H1 (cell line): ENCODE measurements at regions not wholly inside any gene's neighbourhood (a gene's known extent, or its start where the extent isn't known, plus 50 kb on each side); places are given as distances from the start of the nearest gene placed in this dataset.

Experiments used
- CTCF ChIA-PET: fragments of 300-600 bp; sonication (Branson Sonifier 250); formaldehyde crosslinking; loops from one replicate; lab custom pipeline; 2021; ENCODE audit not compliant: partially characterized antibody; lab: Charles Lee
- POLR2A ChIA-PET: fragments of 300-600 bp; sonication (Branson Sonifier 250); formaldehyde crosslinking; loops from one replicate; lab custom pipeline; 2021; ENCODE audit warnings: inconsistent platforms; ENCODE audit not compliant: partially characterized antibody; lab: Charles Lee
- DNase-seq, 2 experiments: peaks; one replicate each; pipeline versions ENCODE4 v3.0.0 to v3.0.0-alpha.2; 2010 to 2022; ENCODE audit warnings: low spot score in 2 of 2, low read depth in 1 of 2, mixed read lengths in 1 of 2
- FAIRE-seq: peaks from 2 replicates; lab custom pipeline; 2011; peaks lifted over from hg19 to GRCh38; lab: Jason Lieb, UNC
- H2AFZ ChIP-seq: 2 replicates; pipeline ENCODE4 v1.8.1; 2012; ENCODE audit warnings: low read length, inconsistent platforms
- H2AK5ac ChIP-seq: 2 replicates; pipeline ENCODE4 v1.6.1; 2013; ENCODE audit warnings: low read depth, low read length
- H2BK120ac ChIP-seq: replicated peaks from 2 replicates; pipeline ENCODE3; 2013; ENCODE audit warnings: low read depth, low read length, inconsistent platforms
- H2BK12ac ChIP-seq: 2 replicates; pipeline ENCODE4 v1.6.1; 2013; ENCODE audit warnings: low read depth, low read length
- H2BK15ac ChIP-seq: 2 replicates; pipeline ENCODE4 v1.6.1; 2013; ENCODE audit warnings: low read length
- H2BK20ac ChIP-seq: 2 replicates; pipeline ENCODE4 v1.6.1; 2013; ENCODE audit warnings: low read length
- H2BK5ac ChIP-seq: 2 replicates; pipeline ENCODE4 v1.6.1; 2013; ENCODE audit warnings: low read depth, low read length
- H3K14ac ChIP-seq: 2 replicates; pipeline ENCODE4 v1.6.1; 2013; ENCODE audit warnings: inconsistent platforms; ENCODE audit not compliant: insufficient read length
- H3K18ac ChIP-seq: 2 replicates; pipeline ENCODE4 v1.6.1; 2013; ENCODE audit warnings: low read length; ENCODE audit errors: extremely low read depth
- H3K23ac ChIP-seq: 2 replicates; pipeline ENCODE4 v1.6.1; 2013; ENCODE audit warnings: inconsistent platforms; ENCODE audit not compliant: insufficient read length
- H3K23me2 ChIP-seq: 2 replicates; pipeline ENCODE4 v1.6.1; 2013; ENCODE audit warnings: low read depth, low read length
- H3K27ac ChIP-seq: 2 replicates; pipeline ENCODE4 v1.6.1; 2011; ENCODE audit warnings: low read depth, low read length, inconsistent platforms
- H3K27me3 ChIP-seq, 4 experiments: replicated peaks in 1 of 4; 1 replicate in 1 of 4; 2 replicates in 3 of 4; pipeline versions ENCODE4 v1.6.1 to v1.8.1; 2011 to 2013; ENCODE audit warnings: low read length in 3 of 4, mild to moderate bottlenecking in 3 of 4, inconsistent platforms in 2 of 4, mixed read lengths in 2 of 4, moderate library complexity in 1 of 4; ENCODE audit not compliant: control insufficient read depth in 3 of 4, insufficient read depth in 3 of 4; ENCODE audit errors: extremely low read depth in 1 of 4
- H3K36me3 ChIP-seq, 4 experiments: 2 replicates each; pipeline versions ENCODE4 v1.6.1 to v1.8.1; 2011 to 2013; ENCODE audit warnings: mild to moderate bottlenecking in 4 of 4, low read length in 3 of 4, moderate library complexity in 2 of 4, control low read depth in 1 of 4, inconsistent platforms in 1 of 4; ENCODE audit not compliant: insufficient read depth in 4 of 4, control insufficient read depth in 2 of 4
- H3K4ac ChIP-seq: replicated peaks from 2 replicates; pipeline ENCODE3; 2013; ENCODE audit warnings: low read length, low read depth, mixed read lengths, inconsistent platforms; ENCODE audit not compliant: insufficient read length
- H3K4me1 ChIP-seq, 4 experiments: replicated peaks in 1 of 4; 1 replicate in 1 of 4; 2 replicates in 3 of 4; pipeline versions ENCODE4 v1.6.1 to v1.8.1; 2011 to 2013; ENCODE audit warnings: low read length in 3 of 4, inconsistent platforms in 2 of 4, mixed read lengths in 1 of 4; ENCODE audit not compliant: insufficient read depth in 4 of 4, control insufficient read depth in 3 of 4
- H3K4me2 ChIP-seq, 2 experiments: 2 replicates each; pipeline versions ENCODE4 v1.6.1 to v1.8.1; 2011 to 2013; ENCODE audit warnings: low read depth in 2 of 2, low read length in 2 of 2, control low read depth in 1 of 2, inconsistent platforms in 1 of 2, mild to moderate bottlenecking in 1 of 2; ENCODE audit not compliant: insufficient read depth in 1 of 2
- H3K4me3 ChIP-seq, 4 experiments: fragments of 200-600, 300-600 bp in 1 of 4; sonication (generic), shearing (Covaris generic), sonication (Bioruptor Twin) in 1 of 4; 2 replicates each; pipeline versions ENCODE4 v1.5.1 to v1.8.1; 2011 to 2016; ENCODE audit warnings: low read length in 4 of 4, low read depth in 3 of 4, control low read depth in 2 of 4, inconsistent platforms in 2 of 4, mild to moderate bottlenecking in 2 of 4, mixed read lengths in 1 of 4, moderate library complexity in 1 of 4; ENCODE audit not compliant: insufficient read depth in 2 of 4; ENCODE audit errors: extremely low read depth in 1 of 4
- H3K56ac ChIP-seq: replicated peaks from 2 replicates; pipeline ENCODE3; 2013; ENCODE audit warnings: low read depth, mild to moderate bottlenecking, mixed read lengths, low read length, inconsistent platforms; ENCODE audit not compliant: insufficient read length
- H3K79me1 ChIP-seq: 2 replicates; pipeline ENCODE4 v1.6.1; 2013; ENCODE audit warnings: low read depth, low read length, control low read depth
- H3K79me2 ChIP-seq, 2 experiments: 2 replicates each; pipeline versions ENCODE4 v1.6.1 to v1.8.1; 2012 to 2013; ENCODE audit warnings: low read length in 2 of 2, mild to moderate bottlenecking in 2 of 2, inconsistent platforms in 1 of 2; ENCODE audit not compliant: insufficient read depth in 2 of 2, control insufficient read depth in 1 of 2
- H3K9ac ChIP-seq, 4 experiments: replicated peaks in 1 of 4; 1 replicate in 1 of 4; 2 replicates in 3 of 4; pipeline versions ENCODE4 v1.6.1 to v1.8.1; 2011 to 2013; ENCODE audit warnings: low read depth in 3 of 4, low read length in 3 of 4, control low read depth in 2 of 4, mild to moderate bottlenecking in 2 of 4, moderate library complexity in 2 of 4, inconsistent platforms in 1 of 4; ENCODE audit errors: extremely low read depth in 1 of 4
- H3K9me3 ChIP-seq, 2 experiments: 2 replicates each; pipeline versions ENCODE4 v1.6.1 to v1.8.1; 2012 to 2013; ENCODE audit warnings: mild to moderate bottlenecking in 2 of 2, moderate library complexity in 2 of 2, control low read depth in 1 of 2, inconsistent platforms in 1 of 2, low read depth in 1 of 2, low read length in 1 of 2, mixed read lengths in 1 of 2; ENCODE audit not compliant: insufficient read depth in 2 of 2
- H4K20me1 ChIP-seq, 2 experiments: replicated peaks in 1 of 2; 2 replicates each; pipeline versions ENCODE3 to v1.8.1; 2011 to 2013; ENCODE audit warnings: inconsistent platforms in 2 of 2, low read length in 2 of 2, mild to moderate bottlenecking in 1 of 2; ENCODE audit not compliant: insufficient read depth in 2 of 2, control insufficient read depth in 1 of 2
- H4K5ac ChIP-seq: 2 replicates; pipeline ENCODE4 v1.6.1; 2013; ENCODE audit warnings: low read length, low read depth, mixed read lengths, inconsistent platforms; ENCODE audit not compliant: insufficient read length
- H4K8ac ChIP-seq: 2 replicates; pipeline ENCODE4 v1.8.0; 2013; ENCODE audit warnings: mild to moderate bottlenecking, moderate library complexity, low read length, inconsistent platforms; ENCODE audit not compliant: insufficient read depth; ENCODE audit errors: extremely low read depth
- H4K91ac ChIP-seq: replicated peaks from 2 replicates; pipeline ENCODE3; 2013; ENCODE audit warnings: low read length, mixed read lengths, inconsistent platforms; ENCODE audit not compliant: insufficient read length
- CHD1 ChIP-seq: IDR thresholded peaks from 2 replicates; pipeline ENCODE4 v1.6.1; 2012; ENCODE audit warnings: low read depth, low read length, improper control_type of control experiment
- KDM1A ChIP-seq: fragments of 200-600, 300-600 bp; sonication (generic); IDR thresholded peaks from 2 replicates; pipeline ENCODE4 v1.7.1; 2016; ENCODE audit warnings: mild to moderate bottlenecking, low read length, borderline replicate concordance
- KDM4A ChIP-seq: IDR thresholded peaks from one replicate; pipeline ENCODE4 v1.7.1; 2012; ENCODE audit warnings: low read depth, mild to moderate bottlenecking, moderate library complexity, low read length, inconsistent platforms; ENCODE audit not compliant: severe bottlenecking
- POU5F1 ChIP-seq: IDR thresholded peaks from 2 replicates; pipeline ENCODE4 v1.6.1; 2011; ENCODE audit warnings: low read depth, mild to moderate bottlenecking, low read length, moderate library complexity
- RAD21 ChIP-seq, 2 experiments: IDR thresholded peaks in 1 of 2; conservative IDR thresholded peaks in 1 of 2; 2 replicates each; pipeline ENCODE4 v1.6.1; 2011; ENCODE audit warnings: low read depth in 2 of 2, low read length in 2 of 2, improper control_type of control experiment in 1 of 2, inconsistent platforms in 1 of 2, mild to moderate bottlenecking in 1 of 2, moderate library complexity in 1 of 2
- RXRA ChIP-seq: IDR thresholded peaks from 2 replicates; pipeline ENCODE4 v1.6.1; 2011; ENCODE audit warnings: low read depth, mild to moderate bottlenecking, low read length, moderate library complexity; ENCODE audit not compliant: insufficient read depth
- WGBS, 2 experiments: shearing (Covaris generic) in 1 of 2; methylation state at CpG; one replicate each; pipeline versions ENCODE4 v1.1.6 to v1.1.7; 2013 to 2015; ENCODE audit warnings: low lambda C conversion rate in 2 of 2, mixed read lengths in 2 of 2, inconsistent platforms in 1 of 2, low coverage in 1 of 2, missing lambda C conversion rate in 1 of 2; ENCODE audit not compliant: insufficient replicate concordance in 2 of 2, insufficient coverage in 1 of 2, insufficient read length in 1 of 2; ENCODE audit errors: extremely low coverage in 1 of 2, missing lambda C conversion rate in 1 of 2; 5-methylcytosine and 5-hydroxymethylcytosine counted together

GRCh38 chr14:44712024-44712815, 205.1 kb upstream of the FSCB start:
- Histone ChIP-seq H3K18ac (no peak overlapping the region), H3K4me3 (no peak overlapping the region), H3K56ac (no peak overlapping the region), H3K79me1 (no peaks in the 10 kb centered on the region), H3K27me3 (no peaks in the 10 kb centered on the region), H4K91ac (no peak overlapping the region), H2BK20ac (no peak overlapping the region), H2BK15ac (0 out of 2 replicates have a peak overlapping the region, but pooled peaks have one; percentile 11), H3K4me1 (no peaks in the 10 kb centered on the region), H3K4me2 (no peak overlapping the region), H3K79me2 (no peaks in the 10 kb centered on the region), H3K23ac (no peak overlapping the region), H4K20me1 (no peaks in the 10 kb centered on the region), H3K9ac (no peak overlapping the region), H2BK5ac (no peak overlapping the region), H3K4ac (no peak overlapping the region), H2BK12ac (no peak overlapping the region), H3K36me3 (no peaks in the 10 kb centered on the region), H3K9me3 (no peaks in the 10 kb centered on the region), H3K23me2 (no peaks in the 10 kb centered on the region), H4K8ac (no peak overlapping the region), H2BK120ac (no peak overlapping the region), H2AFZ (peak overlapping the region; percentile 87), H2AK5ac (no peak overlapping the region), H4K5ac (no peak overlapping the region), H3K14ac (no peak overlapping the region), H3K27ac (no peak overlapping the region)
- ChIA-PET CTCF (interaction anchor here (0.8 to 2.1 kb wide), 3 partner anchors 10 to 46 kb away, joined by 3 to 6 read pairs (median 3); no protein-coding TSS in a partner anchor), POLR2A (no interaction called here)
- WGBS, 2 experiments: 92% methylated on average over 9 of the region's 9 CpGs; no CpG with 5 or more reads in 1 of the 2 experiments
- no peak for TF ChIP-seq CHD1
- TF ChIP-seq POU5F1: no peak
- no peak for TF ChIP-seq RAD21 (IDR thresholded peaks at IDR 0.05 in 1 of 2, conservative IDR thresholded peaks at IDR 0.05 in 1 of 2; ENCODE audit: low read depth in 2 of 2, low read length in 2 of 2)
- no peak for TF ChIP-seq KDM4A
- TF ChIP-seq KDM1A: no peak
- TF ChIP-seq RXRA: no peak
- DNase-seq (no peak), FAIRE-seq (no peak)
